Stimulated activated memory B cell treated with anti-CD40 and anti-IgM and Interleukin-4, amounts not matched to agents 10 μg/mL and 1 μg/mL and 100 μg/mL, for 72 hours (primary cell): ENCODE measurements at regions not wholly inside any gene's neighbourhood (a gene's known extent, or its start where the extent isn't known, plus 50 kb on each side); places are given as distances from the start of the nearest gene placed in this dataset.

Source experiments
- ATAC-seq: fragments of 150-1000 bp; cut with Tn5 transposase; 2 replicates; pipeline ENCODE4 v1.10.0; 2021
- H3K27ac Mint-ChIP-seq: one replicate; pipeline ENCODE4 v1.8.0; 2022; ENCODE audit warnings: mild to moderate bottlenecking, mixed read lengths
- H3K27me3 Mint-ChIP-seq: one replicate; pipeline ENCODE4 v1.8.0; 2022; ENCODE audit warnings: mixed read lengths
- H3K36me3 Mint-ChIP-seq: one replicate; pipeline ENCODE4 v1.8.0; 2022; ENCODE audit warnings: mixed read lengths
- H3K4me1 Mint-ChIP-seq: one replicate; pipeline ENCODE4 v1.8.0; 2022; ENCODE audit warnings: mixed read lengths
- H3K4me3 Mint-ChIP-seq: one replicate; pipeline ENCODE4 v1.8.0; 2022; ENCODE audit warnings: mild to moderate bottlenecking, moderate library complexity, mixed read lengths
- H3K9me3 Mint-ChIP-seq: one replicate; pipeline ENCODE4 v1.8.0; 2022; ENCODE audit warnings: mixed read lengths

DNA sequence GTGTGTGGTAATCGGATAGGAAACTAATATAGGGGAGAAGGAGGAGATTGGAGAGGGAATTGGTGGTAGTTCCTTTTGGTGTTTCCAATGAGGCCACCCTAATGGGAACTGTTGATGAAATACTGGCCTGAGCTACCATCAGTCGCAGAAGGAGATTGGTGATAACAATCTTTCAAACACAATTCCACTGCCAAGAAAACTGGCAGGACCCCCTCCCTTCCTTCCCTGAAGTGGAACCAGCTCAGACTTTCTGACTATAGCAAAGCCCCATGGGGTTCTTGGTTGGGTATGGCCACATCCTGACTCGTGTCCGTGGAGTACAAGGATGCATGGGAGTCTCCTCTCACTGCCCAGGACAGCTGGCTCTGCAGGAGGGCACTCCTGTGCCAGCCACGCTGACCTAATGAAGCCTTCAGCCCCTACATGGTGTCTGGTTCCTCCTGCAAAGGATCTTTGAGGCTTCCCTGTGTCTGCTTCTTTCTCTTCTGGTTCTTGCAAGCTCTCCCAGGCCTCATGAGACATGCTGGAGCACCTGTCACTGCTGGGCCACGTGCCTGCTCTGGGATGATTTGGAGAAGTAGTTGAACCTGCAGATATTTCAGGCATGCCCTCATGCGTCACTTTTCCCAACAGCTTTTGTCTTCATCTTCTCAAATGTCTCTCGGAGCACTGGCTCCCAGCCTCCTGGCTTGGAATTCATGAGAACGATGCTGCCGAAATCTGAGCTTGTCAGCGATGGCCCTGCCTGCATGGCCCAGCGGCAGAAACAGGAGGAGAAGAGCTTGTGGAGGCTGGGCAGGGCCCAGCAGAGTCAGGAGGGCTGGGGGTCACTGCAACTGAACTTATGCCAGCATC lies 90.0 kb upstream of the ADPGK start:
- Mint-ChIP-seq H3K4me1 (no peaks in the 10 kb centered on the region), H3K9me3 (no peaks in the 10 kb centered on the region), H3K36me3 (no peaks in the 10 kb centered on the region), H3K4me3 (no peak overlapping the region), H3K27ac (no peak overlapping the region), H3K27me3 (peaks cover 24% of the 10 kb centered on the region)
- no peak for ATAC-seq

DNA sequence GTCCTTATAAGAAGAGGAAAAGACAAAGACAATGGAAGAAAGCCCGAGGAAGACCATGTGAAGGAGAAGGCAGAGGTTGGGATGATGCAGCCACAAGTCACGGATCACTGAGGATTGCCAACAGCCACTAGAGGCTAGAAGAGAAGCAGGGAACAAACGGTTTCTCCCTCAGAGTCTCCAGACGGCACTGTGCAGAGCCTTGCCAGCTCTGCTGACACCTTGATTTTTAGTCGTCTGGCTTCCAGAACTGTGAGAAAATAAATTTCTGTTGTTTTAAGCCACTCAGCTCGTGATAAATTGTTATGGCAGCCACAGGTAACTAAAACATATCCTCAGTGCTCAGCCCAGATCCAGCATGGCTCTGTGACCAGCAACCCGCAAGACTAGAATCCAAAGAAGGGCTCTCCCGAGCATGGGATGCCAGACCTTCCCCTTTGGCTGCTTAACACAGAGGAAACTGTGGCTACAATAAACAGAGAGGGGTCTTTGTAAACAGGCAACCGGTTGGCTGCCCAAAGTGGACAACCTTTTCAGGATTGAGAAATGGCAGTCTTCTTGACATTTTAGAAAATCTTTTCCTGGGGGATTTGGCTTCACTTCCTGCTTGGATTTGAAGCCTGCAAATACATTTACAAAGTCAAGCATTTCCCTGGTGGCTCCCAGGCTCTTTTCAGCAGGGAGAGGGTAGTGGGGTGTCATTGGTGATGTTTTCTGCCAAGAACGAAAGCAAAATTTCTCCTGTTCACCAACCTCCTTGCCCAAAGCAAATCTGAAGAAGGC lies 88.7 kb upstream of the ADPGK start:
- ATAC-seq: no peak
- Mint-ChIP-seq H3K4me3 (no peak overlapping the region), H3K4me1 (no peaks in the 10 kb centered on the region), H3K9me3 (no peaks in the 10 kb centered on the region), H3K27me3 (peaks cover 18% of the 10 kb centered on the region), H3K27ac (no peak overlapping the region), H3K36me3 (no peaks in the 10 kb centered on the region)

DNA sequence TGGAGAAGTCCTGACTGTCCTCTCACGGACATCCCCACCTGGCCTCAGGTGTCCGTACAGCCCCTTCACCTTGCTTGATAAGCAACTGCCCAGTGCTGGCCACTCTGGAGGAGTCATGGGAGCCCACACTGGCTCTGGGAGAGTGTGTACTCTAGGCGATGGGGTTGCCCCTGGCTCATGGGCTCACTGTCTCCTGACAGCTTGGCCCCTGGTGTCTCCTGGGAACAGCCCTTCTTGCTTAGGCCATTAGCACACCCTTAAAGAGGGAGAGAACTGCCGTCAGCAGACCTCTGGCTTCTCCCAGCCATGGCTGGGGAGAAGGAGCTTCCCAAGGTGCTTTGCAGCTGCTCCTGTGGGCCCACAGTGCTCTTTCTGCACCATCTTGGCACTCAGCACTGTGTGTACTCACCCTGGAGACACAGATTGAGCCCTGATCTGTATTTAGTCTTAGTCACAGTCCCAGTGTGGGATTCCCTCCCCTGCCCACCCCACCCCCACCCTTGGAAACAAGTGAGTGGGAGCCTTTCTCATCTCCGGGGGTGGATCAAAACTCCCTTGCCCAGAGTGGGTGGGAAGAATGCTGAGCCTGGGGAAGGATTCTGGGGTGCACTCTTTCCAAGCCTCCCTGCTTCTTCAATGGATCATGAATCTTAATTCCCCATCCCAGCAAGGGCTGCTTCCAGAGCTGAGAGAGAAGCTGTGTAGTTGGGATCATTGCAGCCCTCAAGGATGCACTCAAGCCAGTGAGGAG lies 83.5 kb upstream of the ADPGK start:
- peaks cover 15% of the 10 kb centered on the region for H3K27me3 Mint-ChIP-seq
- no peak overlapping the region for H3K27ac Mint-ChIP-seq

DNA sequence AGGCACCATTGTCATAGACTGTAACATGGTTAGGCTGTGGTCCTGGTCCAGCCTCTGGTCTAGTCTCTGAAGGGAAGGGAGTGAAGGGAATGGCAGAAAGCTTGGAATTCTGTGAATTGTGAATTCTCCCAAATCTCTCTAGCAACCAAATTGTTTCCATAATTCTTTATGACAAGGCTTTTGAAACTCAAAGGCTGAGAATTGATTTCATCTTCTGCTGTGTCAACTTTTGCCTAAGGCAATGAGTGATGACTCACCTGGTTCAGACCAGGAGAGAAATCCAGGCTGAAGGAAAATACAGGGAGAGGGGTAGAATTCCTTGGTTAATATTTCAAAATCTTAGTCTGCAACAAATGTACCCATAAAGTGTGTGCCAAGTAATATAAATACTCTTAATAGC lies 82.6 kb upstream of the ADPGK start:
- Mint-ChIP-seq H3K27ac (no peak overlapping the region), H3K4me1 (no peaks in the 10 kb centered on the region), H3K36me3 (no peaks in the 10 kb centered on the region), H3K27me3 (peaks cover 14% of the 10 kb centered on the region), H3K9me3 (no peaks in the 10 kb centered on the region), H3K4me3 (no peak overlapping the region)
- ATAC-seq: no peak

More for the DNA sequence above, 83.5 kb upstream of the ADPGK start:
- Mint-ChIP-seq H3K4me1 (no peaks in the 10 kb centered on the region), H3K36me3 (no peaks in the 10 kb centered on the region), H3K4me3 (no peak overlapping the region), H3K9me3 (no peaks in the 10 kb centered on the region)
- no peak for ATAC-seq

DNA sequence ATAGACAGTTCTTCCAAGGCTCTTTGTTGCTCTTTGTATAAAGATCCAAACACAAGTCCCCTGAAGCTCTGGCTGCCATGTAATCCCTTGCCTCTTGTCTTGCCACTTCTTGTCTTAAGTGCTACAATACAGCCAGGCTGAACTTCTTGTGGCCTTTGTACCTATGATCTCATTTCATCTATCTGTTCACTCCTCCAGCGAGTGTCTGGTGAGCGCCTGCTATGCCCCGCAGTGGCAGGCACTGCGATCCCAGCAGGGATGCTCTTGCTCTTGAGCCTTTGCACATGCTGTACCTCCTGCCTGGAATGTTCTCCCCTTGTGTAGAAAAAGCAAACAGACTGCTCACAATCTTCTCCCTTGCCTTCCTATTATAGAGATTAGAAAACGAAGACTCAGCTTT lies 81.9 kb upstream of the ADPGK start:
- Mint-ChIP-seq H3K9me3 (no peaks in the 10 kb centered on the region), H3K4me1 (no peaks in the 10 kb centered on the region)

DNA sequence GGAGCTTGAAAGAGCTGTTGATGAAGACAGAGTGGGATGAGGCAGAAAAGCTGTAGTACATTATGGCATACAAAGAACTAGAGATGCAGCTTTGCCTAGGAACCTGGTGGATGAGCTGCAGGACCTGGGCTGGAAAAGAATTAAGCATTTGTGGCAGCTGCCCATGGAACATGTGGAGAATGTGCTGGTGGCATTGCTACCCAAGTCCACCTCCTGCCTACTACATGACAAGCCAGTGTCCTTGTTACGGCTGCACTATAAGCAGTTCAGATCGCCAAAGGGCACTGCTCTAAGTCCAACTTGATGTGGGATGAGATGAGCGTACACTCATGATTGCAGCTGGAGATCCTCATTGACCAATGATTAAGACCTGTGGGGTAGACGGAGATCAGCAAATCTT lies 81.1 kb upstream of the ADPGK start:
- Mint-ChIP-seq H3K27ac (no peak overlapping the region), H3K4me3 (no peak overlapping the region), H3K27me3 (peaks cover 7% of the 10 kb centered on the region), H3K9me3 (no peaks in the 10 kb centered on the region), H3K36me3 (no peaks in the 10 kb centered on the region), H3K4me1 (no peaks in the 10 kb centered on the region)
- ATAC-seq: no peak

More for the DNA sequence above, 81.9 kb upstream of the ADPGK start:
- Mint-ChIP-seq H3K27ac (no peak overlapping the region), H3K27me3 (peaks cover 7% of the 10 kb centered on the region), H3K36me3 (no peaks in the 10 kb centered on the region), H3K4me3 (no peak overlapping the region)
- ATAC-seq: no peak

DNA sequence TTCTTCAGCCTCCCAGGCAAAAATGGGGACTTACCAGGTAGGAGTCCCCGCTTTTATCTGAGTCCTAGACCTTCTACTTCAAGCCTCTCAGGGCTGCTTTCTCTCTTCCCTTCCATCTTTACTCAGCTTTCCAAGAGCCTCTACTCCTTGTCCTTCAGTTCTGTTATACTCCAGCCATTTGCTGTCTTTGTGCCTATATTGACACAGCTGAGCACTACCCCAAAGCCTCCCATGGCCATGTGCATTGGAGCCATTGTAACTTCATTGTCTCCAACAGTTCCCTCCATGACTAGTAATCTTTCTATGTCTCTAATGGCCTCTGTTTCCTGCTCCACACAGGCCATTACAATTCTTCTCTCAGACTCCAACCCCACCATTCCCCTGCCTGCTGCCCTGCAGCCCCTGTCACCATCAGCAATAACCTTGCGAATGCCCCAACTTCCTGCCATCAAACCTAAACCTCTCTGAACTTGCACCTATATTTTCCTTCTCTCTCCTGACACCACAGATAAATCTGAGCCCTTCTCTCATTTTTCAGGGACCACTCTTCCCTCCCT lies 77.9 kb upstream of the ADPGK start:
- H3K36me3 Mint-ChIP-seq: no peaks in the 10 kb centered on the region
- no peaks in the 10 kb centered on the region for H3K4me1 Mint-ChIP-seq
- H3K9me3 Mint-ChIP-seq: no peaks in the 10 kb centered on the region
- H3K27me3 Mint-ChIP-seq: peaks cover 7% of the 10 kb centered on the region
- ATAC-seq: no peak
- H3K27ac Mint-ChIP-seq: no peak overlapping the region
- H3K4me3 Mint-ChIP-seq: no peak overlapping the region

DNA sequence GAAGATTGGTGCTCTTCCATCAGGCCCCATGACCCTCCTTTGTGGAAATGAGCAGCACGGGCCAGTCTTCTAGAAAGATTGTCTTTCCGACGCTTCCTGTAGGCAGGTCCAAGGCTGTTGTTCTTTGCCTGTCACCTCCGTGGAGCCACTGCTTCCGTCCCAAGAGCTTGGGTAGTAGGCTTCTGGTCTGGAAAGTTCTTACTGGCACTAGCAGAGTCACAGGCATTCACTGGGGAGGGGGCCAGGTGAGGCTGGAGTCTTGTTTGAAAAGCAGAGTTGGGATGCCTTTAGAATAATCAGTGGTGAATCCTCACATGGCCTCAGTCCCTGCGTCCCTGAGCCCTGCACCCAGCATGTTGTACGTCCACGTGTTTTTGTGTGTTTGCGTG lies 76.2 kb upstream of the ADPGK start:
- H3K4me3 Mint-ChIP-seq: no peak overlapping the region
- peaks cover 15% of the 10 kb centered on the region for H3K27me3 Mint-ChIP-seq
- H3K27ac Mint-ChIP-seq: no peak overlapping the region
- no peaks in the 10 kb centered on the region for H3K36me3 Mint-ChIP-seq
- H3K9me3 Mint-ChIP-seq: no peaks in the 10 kb centered on the region
- no peaks in the 10 kb centered on the region for H3K4me1 Mint-ChIP-seq
- ATAC-seq: no peak

DNA sequence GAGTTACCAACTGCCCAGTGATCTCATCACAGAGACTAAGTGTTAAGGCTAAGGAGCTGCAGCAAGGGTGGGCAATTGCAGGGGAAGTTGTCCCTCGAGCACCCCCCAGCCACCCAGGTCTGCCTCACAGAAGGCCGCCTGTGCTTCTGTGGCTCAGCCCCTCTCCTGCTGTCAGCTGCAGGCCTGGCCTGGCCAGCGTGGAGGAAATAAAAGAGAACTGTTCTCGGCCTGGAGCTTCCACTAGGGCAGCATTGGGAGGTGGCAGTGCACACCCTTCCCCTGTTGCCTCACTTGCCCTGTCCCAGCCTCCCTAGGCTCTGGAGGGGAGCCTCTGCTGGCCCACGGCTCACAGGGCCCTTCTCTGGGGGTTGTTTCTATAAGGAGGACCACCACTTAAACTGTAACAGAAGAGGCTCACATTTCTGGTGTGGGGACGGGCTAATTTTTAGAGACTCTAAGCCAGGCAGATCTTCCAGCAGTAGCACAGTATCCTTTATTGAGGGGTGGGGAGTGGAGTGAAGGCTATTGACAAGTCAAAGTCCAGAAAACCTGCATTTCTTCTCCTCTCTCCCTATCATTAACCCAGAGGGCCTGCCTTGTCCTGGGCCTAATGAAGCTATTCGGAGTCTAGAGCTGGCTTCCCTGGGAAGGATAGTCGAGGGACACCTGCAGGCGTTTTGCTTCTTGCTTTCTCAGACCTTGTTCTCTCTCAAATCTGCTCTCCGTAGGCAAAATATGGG lies 75.6 kb upstream of the ADPGK start:
- no peak overlapping the region for H3K4me3 Mint-ChIP-seq
- no peaks in the 10 kb centered on the region for H3K4me1 Mint-ChIP-seq
- no peaks in the 10 kb centered on the region for H3K9me3 Mint-ChIP-seq
- no peak overlapping the region for H3K27ac Mint-ChIP-seq
- ATAC-seq: no peak
- no peaks in the 10 kb centered on the region for H3K36me3 Mint-ChIP-seq
- H3K27me3 Mint-ChIP-seq: peaks cover 19% of the 10 kb centered on the region

DNA sequence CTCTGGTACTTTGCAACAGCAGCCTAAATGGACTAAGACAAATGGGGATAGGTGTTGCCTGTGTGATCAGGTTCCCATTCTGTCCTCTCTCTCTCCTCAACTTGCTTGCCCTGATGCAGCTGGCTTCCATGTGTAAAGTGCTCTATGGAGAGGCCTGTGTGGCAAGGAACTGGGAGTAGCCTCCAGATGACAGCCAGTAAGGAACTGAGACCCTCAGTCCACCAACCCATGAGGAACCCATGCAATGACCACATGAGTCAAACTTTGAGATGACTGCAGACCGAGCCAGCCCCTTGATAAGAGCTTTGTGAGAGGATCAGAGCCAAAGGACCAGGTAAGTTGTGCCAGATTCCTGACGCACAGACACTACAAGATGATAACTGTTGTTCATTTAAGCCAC lies 74.6 kb upstream of the ADPGK start:
- no peak for ATAC-seq
- Mint-ChIP-seq H3K4me1 (no peaks in the 10 kb centered on the region), H3K9me3 (no peaks in the 10 kb centered on the region), H3K27me3 (peaks cover 28% of the 10 kb centered on the region), H3K36me3 (no peaks in the 10 kb centered on the region), H3K4me3 (no peak overlapping the region), H3K27ac (no peak overlapping the region)

DNA sequence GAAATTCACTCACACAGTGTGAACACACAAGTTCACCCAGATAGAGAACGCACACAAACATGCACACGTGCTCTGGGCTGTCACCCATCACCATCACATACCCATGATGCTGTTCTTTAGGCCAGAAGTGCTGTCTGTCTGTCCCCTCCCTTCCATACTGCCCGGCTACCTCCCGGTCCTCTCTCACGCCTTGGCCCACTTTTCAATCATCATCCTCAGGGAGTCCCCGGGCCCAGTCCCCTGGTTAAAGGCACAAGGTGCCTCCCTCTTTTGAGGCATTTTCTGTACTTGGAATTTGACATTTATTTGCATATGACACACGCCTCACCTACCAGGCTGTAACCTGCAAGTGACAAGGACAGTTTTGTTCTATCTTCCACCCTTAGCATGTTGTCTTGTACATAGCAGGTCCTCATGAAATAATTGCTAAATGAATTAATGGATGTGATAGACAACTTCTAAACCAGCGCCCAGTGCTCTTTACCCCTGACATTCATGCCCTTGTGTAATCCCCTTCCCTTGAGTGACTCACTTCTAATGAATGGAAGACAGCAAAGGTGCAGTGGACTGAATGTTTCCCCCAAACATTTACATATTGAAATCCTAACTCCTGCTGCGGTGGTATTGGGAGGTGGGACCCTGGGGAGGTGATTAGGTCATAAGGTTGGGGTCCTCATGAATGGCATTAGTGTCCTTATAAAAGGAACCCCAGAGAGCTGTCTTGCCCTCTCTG lies 73.9 kb upstream of the ADPGK start:
- peaks cover 32% of the 10 kb centered on the region for H3K27me3 Mint-ChIP-seq
- ATAC-seq: no peak
- no peaks in the 10 kb centered on the region for H3K36me3 Mint-ChIP-seq
- no peak overlapping the region for H3K27ac Mint-ChIP-seq
- no peaks in the 10 kb centered on the region for H3K9me3 Mint-ChIP-seq
- H3K4me3 Mint-ChIP-seq: no peak overlapping the region
- no peaks in the 10 kb centered on the region for H3K4me1 Mint-ChIP-seq

DNA sequence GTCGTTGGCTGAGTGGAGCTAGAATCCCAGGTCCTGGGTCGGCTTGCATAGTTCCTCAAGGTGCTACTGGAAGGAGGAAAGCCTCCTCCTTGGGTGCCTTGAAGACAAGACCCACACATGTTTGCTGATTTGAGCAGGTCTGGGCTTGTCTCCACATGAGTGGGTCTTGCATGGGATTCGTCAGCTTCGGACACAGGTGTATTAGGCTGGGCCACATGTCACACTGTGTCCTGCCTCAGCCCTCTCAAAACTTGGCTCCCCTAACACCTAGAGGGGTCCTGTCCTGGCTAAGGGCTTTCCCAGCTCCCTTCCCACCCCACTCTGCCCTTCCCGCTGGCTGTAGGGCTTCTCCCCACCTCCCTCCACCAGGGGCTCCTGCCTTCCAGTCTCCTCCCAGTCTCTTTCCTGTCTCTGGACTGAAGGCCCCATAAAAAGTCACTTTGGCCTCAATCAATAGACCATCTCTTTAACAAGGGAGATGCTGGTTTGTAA lies 73.0 kb upstream of the ADPGK start:
- H3K4me1 Mint-ChIP-seq: no peaks in the 10 kb centered on the region
- no peak overlapping the region for H3K27ac Mint-ChIP-seq
- H3K36me3 Mint-ChIP-seq: no peaks in the 10 kb centered on the region
- ATAC-seq: no peak
- H3K4me3 Mint-ChIP-seq: no peak overlapping the region
- peaks cover 29% of the 10 kb centered on the region for H3K27me3 Mint-ChIP-seq
- no peaks in the 10 kb centered on the region for H3K9me3 Mint-ChIP-seq

DNA sequence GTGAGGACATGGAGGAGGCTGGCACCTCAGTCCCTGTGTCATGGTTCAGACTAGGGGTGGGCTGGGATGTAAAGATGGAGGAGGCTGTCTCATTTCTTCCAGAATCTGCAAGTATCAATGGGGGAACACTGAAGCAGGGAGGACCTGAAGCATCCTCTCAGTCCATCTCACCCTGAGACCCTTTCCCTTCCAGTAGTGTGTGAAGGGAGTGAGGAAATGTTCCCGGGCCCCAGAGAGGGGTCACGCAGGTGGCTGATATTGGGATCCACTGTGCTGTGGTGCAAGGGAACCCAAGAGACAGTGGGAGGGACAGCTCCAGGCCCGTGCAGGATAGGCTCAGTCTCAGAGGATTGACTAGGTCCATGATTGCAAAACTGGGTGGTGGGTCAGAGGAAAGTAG lies 72.2 kb upstream of the ADPGK start:
- H3K4me1 Mint-ChIP-seq: no peaks in the 10 kb centered on the region
- H3K9me3 Mint-ChIP-seq: no peaks in the 10 kb centered on the region
- H3K27me3 Mint-ChIP-seq: peaks cover 27% of the 10 kb centered on the region
- H3K36me3 Mint-ChIP-seq: no peaks in the 10 kb centered on the region
- H3K4me3 Mint-ChIP-seq: no peak overlapping the region
- no peak overlapping the region for H3K27ac Mint-ChIP-seq
- ATAC-seq: no peak

DNA sequence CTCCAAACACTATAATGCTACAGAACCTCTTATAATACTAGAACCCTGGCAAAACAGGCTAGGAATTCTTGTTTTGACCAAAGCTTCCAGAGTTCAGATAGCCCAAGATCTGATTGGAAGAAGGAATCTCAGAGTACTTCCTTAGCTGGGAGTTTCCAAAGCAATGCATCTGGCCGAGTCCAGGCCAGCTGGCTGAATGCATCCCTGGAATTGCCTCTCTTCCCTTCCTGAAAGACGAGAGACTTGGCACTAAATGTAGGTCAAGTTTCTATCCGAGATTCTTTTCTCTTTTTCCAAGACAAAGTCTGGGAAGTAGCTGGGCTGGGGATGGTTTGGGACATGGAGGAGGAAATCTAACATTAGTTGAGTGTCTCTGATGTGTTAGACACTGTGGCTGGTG lies 68.7 kb upstream of the ADPGK start:
- no peak for ATAC-seq
- H3K36me3 Mint-ChIP-seq: no peaks in the 10 kb centered on the region
- no peaks in the 10 kb centered on the region for H3K9me3 Mint-ChIP-seq
- H3K4me1 Mint-ChIP-seq: no peaks in the 10 kb centered on the region
- no peak overlapping the region for H3K27ac Mint-ChIP-seq
- peaks cover 62% of the 10 kb centered on the region for H3K27me3 Mint-ChIP-seq
- H3K4me3 Mint-ChIP-seq: no peak overlapping the region
